Endodermal cell (in vitro differentiated cells): ENCODE measurements at regions not wholly inside any gene's neighbourhood (a gene's known extent, or its start where the extent isn't known, plus 50 kb on each side); places are given as distances from the start of the nearest gene placed in this dataset.

Source experiments
- DNase-seq: peaks from one replicate; pipeline ENCODE4 v3.0.0-alpha.2; 2017
- H3K27ac ChIP-seq: 2 replicates; pipeline ENCODE4 v1.5.1; 2013; ENCODE audit warnings: mild to moderate bottlenecking, low read depth, low read length, moderate library complexity
- H3K27me3 ChIP-seq: 2 replicates; pipeline ENCODE4 v1.6.1; 2013; ENCODE audit warnings: mild to moderate bottlenecking, low read length, moderate library complexity; ENCODE audit not compliant: insufficient read depth, control insufficient read depth, poor library complexity, severe bottlenecking
- H3K36me3 ChIP-seq: 2 replicates; pipeline ENCODE4 v1.7.0; 2013; ENCODE audit warnings: mild to moderate bottlenecking, low read length, moderate library complexity; ENCODE audit not compliant: control insufficient read depth, insufficient read depth
- H3K4me1 ChIP-seq: one replicate; pipeline ENCODE4 v1.7.0; 2013; ENCODE audit warnings: low read length; ENCODE audit not compliant: control insufficient read depth, insufficient read depth
- H3K4me3 ChIP-seq: 2 replicates; pipeline ENCODE4 v1.5.1; 2013; ENCODE audit warnings: mild to moderate bottlenecking, low read length, moderate library complexity
- H3K9ac ChIP-seq: 2 replicates; pipeline ENCODE4 v1.6.1; 2013; ENCODE audit warnings: mild to moderate bottlenecking, low read length, moderate library complexity; ENCODE audit not compliant: poor library complexity, severe bottlenecking; ENCODE audit errors: extremely low read depth
- H3K9me3 ChIP-seq: 2 replicates; pipeline ENCODE4 v1.6.1; 2013; ENCODE audit warnings: mild to moderate bottlenecking, low read length, moderate library complexity; ENCODE audit not compliant: control insufficient read depth
- H3K27ac Mint-ChIP-seq: 2 replicates; pipeline ENCODE4 v1.8.0; 2020; ENCODE audit warnings: mixed read lengths
- H3K27me3 Mint-ChIP-seq: 2 replicates; pipeline ENCODE4 v1.8.0; 2021; ENCODE audit warnings: mild to moderate bottlenecking, mixed read lengths; ENCODE audit not compliant: insufficient read depth
- H3K36me3 Mint-ChIP-seq: 2 replicates; pipeline ENCODE4 v1.8.0; 2020; ENCODE audit warnings: low read depth, mixed read lengths
- H3K4me1 Mint-ChIP-seq: 2 replicates; pipeline ENCODE4 v1.8.0; 2020; ENCODE audit warnings: mixed read lengths
- H3K4me3 Mint-ChIP-seq: 2 replicates; pipeline ENCODE4 v1.8.0; 2020; ENCODE audit warnings: mild to moderate bottlenecking, moderate library complexity, mixed read lengths
- H3K9me3 Mint-ChIP-seq: 2 replicates; pipeline ENCODE4 v1.8.0; 2020; ENCODE audit warnings: mild to moderate bottlenecking, mixed read lengths
- WGBS, 2 experiments: methylation state at CpG; one replicate each; pipeline versions ENCODE4 v1.1.5 to v1.1.7; 2013; ENCODE audit warnings: missing lambda C conversion rate in 2 of 2, mixed read lengths in 1 of 2; ENCODE audit not compliant: insufficient coverage in 1 of 2, insufficient read length in 1 of 2; 5-methylcytosine and 5-hydroxymethylcytosine counted together
- TF ChIP-seq, protein P1 (sequence below): fragments of 200-600 bp; sonication (generic); conservative IDR thresholded peaks from 2 replicates; pipeline ENCODE4 v1.5.0; 2021; ENCODE audit warnings: antibody characterized with exemption, mild to moderate bottlenecking

- WGBS, 2 experiments, result no CpG with 5 or more reads among the region's 1 CpG
- no peak for DNase-seq
- Histone ChIP-seq H3K9me3 (no peaks in the 10 kb centered on the region), H3K4me3 (no peak overlapping the region), H3K4me1 (no peaks in the 10 kb centered on the region), H3K27ac (no peak overlapping the region), H3K27me3 (no peaks in the 10 kb centered on the region), H3K36me3 (no peaks in the 10 kb centered on the region), H3K9ac (no peak overlapping the region)
- H3K27ac Mint-ChIP-seq, result no peak overlapping the region
- H3K9me3 Mint-ChIP-seq, result no peaks in the 10 kb centered on the region
- H3K27me3 Mint-ChIP-seq, result no peaks in the 10 kb centered on the region
- no peaks in the 10 kb centered on the region for H3K4me1 Mint-ChIP-seq
- TF ChIP-seq, protein P1, sequence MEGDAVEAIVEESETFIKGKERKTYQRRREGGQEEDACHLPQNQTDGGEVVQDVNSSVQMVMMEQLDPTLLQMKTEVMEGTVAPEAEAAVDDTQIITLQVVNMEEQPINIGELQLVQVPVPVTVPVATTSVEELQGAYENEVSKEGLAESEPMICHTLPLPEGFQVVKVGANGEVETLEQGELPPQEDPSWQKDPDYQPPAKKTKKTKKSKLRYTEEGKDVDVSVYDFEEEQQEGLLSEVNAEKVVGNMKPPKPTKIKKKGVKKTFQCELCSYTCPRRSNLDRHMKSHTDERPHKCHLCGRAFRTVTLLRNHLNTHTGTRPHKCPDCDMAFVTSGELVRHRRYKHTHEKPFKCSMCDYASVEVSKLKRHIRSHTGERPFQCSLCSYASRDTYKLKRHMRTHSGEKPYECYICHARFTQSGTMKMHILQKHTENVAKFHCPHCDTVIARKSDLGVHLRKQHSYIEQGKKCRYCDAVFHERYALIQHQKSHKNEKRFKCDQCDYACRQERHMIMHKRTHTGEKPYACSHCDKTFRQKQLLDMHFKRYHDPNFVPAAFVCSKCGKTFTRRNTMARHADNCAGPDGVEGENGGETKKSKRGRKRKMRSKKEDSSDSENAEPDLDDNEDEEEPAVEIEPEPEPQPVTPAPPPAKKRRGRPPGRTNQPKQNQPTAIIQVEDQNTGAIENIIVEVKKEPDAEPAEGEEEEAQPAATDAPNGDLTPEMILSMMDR, result no peak
- H3K36me3 Mint-ChIP-seq, result no peaks in the 10 kb centered on the region
- H3K4me3 Mint-ChIP-seq, result no peak overlapping the region
Measured at GRCh38 chr1:189524501-189524900, 953.2 kb downstream of the BRINP3 start.

DNA sequence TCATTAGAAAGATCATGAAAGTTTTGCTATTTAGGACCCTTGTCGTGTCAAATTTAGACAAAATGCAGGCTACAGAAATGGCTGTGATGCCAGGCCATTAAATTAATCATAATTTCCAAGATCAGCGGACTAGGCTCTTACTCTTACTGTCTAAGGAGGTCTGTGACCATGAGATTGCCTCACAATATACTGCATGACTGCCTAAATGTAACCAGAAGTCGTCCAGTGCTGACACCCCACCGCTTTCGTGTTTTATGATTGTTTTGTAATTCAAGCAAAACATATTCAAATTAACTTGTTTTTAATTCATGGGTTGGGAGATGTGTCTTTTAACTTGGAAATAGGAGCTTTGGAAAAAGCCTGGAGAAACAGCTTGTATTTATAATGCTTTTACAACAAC is 947.5 kb downstream of the BRINP3 start:
- peaks cover 5% of the 10 kb centered on the region for H3K4me1 Mint-ChIP-seq

GRCh38 chr1:189538271-189538670 is 939.4 kb downstream of the BRINP3 start:
- H3K4me1 Mint-ChIP-seq, result no peaks in the 10 kb centered on the region
- no peaks in the 10 kb centered on the region for H3K36me3 Mint-ChIP-seq
- TF ChIP-seq, protein P1, result no peak
- Histone ChIP-seq H3K27ac (no peak overlapping the region), H3K4me3 (no peak overlapping the region), H3K9me3 (no peaks in the 10 kb centered on the region), H3K9ac (no peak overlapping the region), H3K36me3 (no peaks in the 10 kb centered on the region), H3K27me3 (no peaks in the 10 kb centered on the region), H3K4me1 (no peaks in the 10 kb centered on the region)
- H3K27ac Mint-ChIP-seq, result no peak overlapping the region
- H3K9me3 Mint-ChIP-seq, result no peaks in the 10 kb centered on the region
- H3K27me3 Mint-ChIP-seq, result no peaks in the 10 kb centered on the region
- H3K4me3 Mint-ChIP-seq, result no peak overlapping the region
- WGBS, 2 experiments, result 79% methylated on average over 2 of the region's 2 CpGs; no CpG with 5 or more reads in 1 of the 2 experiments
- DNase-seq, result no peak

More for the DNA sequence above, 947.5 kb downstream of the BRINP3 start:
- no peak overlapping the region for H3K9ac ChIP-seq
- H3K27me3 ChIP-seq, result no peaks in the 10 kb centered on the region
- no peaks in the 10 kb centered on the region for H3K9me3 Mint-ChIP-seq
- 88 to 90% methylated on average over 2 to 5 of the region's 5 CpGs for WGBS, 2 experiments
- no peak overlapping the region for H3K27ac ChIP-seq
- H3K4me3 ChIP-seq, result no peak overlapping the region
- no peak overlapping the region for H3K4me3 Mint-ChIP-seq
- H3K4me1 ChIP-seq, result peaks cover 6% of the 10 kb centered on the region
- TF ChIP-seq, protein P1, result no peak
- no peaks in the 10 kb centered on the region for H3K27me3 Mint-ChIP-seq
- no peaks in the 10 kb centered on the region for H3K36me3 Mint-ChIP-seq
- no peak for DNase-seq
- no peak overlapping the region for H3K27ac Mint-ChIP-seq
- H3K9me3 ChIP-seq, result no peaks in the 10 kb centered on the region
- H3K36me3 ChIP-seq, result no peaks in the 10 kb centered on the region
